GM12891 (cell line): ENCODE measurements at regions not wholly inside any gene's neighbourhood (a gene's known extent, or its start where the extent isn't known, plus 50 kb on each side); places are given as distances from the start of the nearest gene placed in this dataset.

Experiments used
- PAX5 ChIP-seq: IDR thresholded peaks from 2 replicates; pipeline ENCODE4 v1.6.1; 2011; ENCODE audit warnings: low read length, moderate library complexity, mild to moderate bottlenecking; ENCODE audit not compliant: insufficient read depth, severe bottlenecking
- POLR2A ChIP-seq: IDR thresholded peaks from 2 replicates; pipeline ENCODE4 v1.6.1; 2011; ENCODE audit warnings: low read depth, low read length, control low read depth
- POLR2AphosphoS5 ChIP-seq: IDR thresholded peaks from 2 replicates; pipeline ENCODE4 v1.6.1; 2011; ENCODE audit warnings: low read depth, low read length, control low read depth
- POU2F2 ChIP-seq: IDR thresholded peaks from 2 replicates; pipeline ENCODE4 v1.6.1; 2011; ENCODE audit warnings: low read depth, mild to moderate bottlenecking, control low read depth, low read length, moderate library complexity
- SPI1 ChIP-seq: IDR thresholded peaks from 2 replicates; pipeline ENCODE4 v1.6.1; 2011; ENCODE audit warnings: low read depth, low read length, control low read depth
- TAF1 ChIP-seq: IDR thresholded peaks from 2 replicates; pipeline ENCODE4 v1.6.1; 2011; ENCODE audit warnings: low read depth, low read length, control low read depth

GRCh38 chr12:54701940-54702592 is 53.9 kb upstream of the DCD start:
- TF ChIP-seq POLR2AphosphoS5, result no peak
- TF ChIP-seq TAF1, result no peak
- TF ChIP-seq POLR2A, result no peak
- TF ChIP-seq PAX5, result no peak
- no peak for TF ChIP-seq POU2F2
- no peak for TF ChIP-seq SPI1
